Effector memory CD4-positive, alpha-beta T cell (primary cell): ENCODE measurements at regions not wholly inside any gene's neighbourhood (a gene's known extent, or its start where the extent isn't known, plus 50 kb on each side); places are given as distances from the start of the nearest gene placed in this dataset.

Source experiments
- DNase-seq, 3 donors: peaks; one replicate each; pipeline ENCODE4 v3.0.0-alpha.2; 2020
- H3K27ac ChIP-seq: 2 replicates; pipeline ENCODE4 v1.7.0; 2013; ENCODE audit warnings: mild to moderate bottlenecking, low read length, moderate library complexity; ENCODE audit not compliant: insufficient read depth, poor library complexity, severe bottlenecking
- H3K27me3 ChIP-seq: replicated peaks from 2 replicates; pipeline ENCODE4 v1.7.0; 2013; ENCODE audit warnings: mild to moderate bottlenecking, low read length; ENCODE audit not compliant: insufficient read depth, control insufficient read depth, poor library complexity, severe bottlenecking
- H3K36me3 ChIP-seq: 2 replicates; pipeline ENCODE4 v1.7.0; 2013; ENCODE audit warnings: mild to moderate bottlenecking, low read length, moderate library complexity; ENCODE audit not compliant: control insufficient read depth, insufficient read depth
- H3K4me1 ChIP-seq: 2 replicates; pipeline ENCODE4 v1.7.0; 2013; ENCODE audit warnings: low read length, mild to moderate bottlenecking; ENCODE audit not compliant: control insufficient read depth, insufficient read depth, poor library complexity, severe bottlenecking
- H3K4me3 ChIP-seq: 2 replicates; pipeline ENCODE4 v1.7.0; 2013; ENCODE audit warnings: low read length, low read depth, mild to moderate bottlenecking; ENCODE audit not compliant: insufficient read depth, poor library complexity, severe bottlenecking
- H3K9me3 ChIP-seq: 2 replicates; pipeline ENCODE4 v1.7.0; 2013; ENCODE audit warnings: mild to moderate bottlenecking, low read length, moderate library complexity; ENCODE audit not compliant: control insufficient read depth

GRCh38 chr21:35696644-35697043 lies 363.7 kb downstream of the SETD4 start:
- DNase-seq, result no peak

GRCh38 chr21:35692311-35692710 lies 368.0 kb downstream of the SETD4 start:
- Histone ChIP-seq H3K27ac (no peak overlapping the region), H3K36me3 (no peaks in the 10 kb centered on the region), H3K9me3 (no peaks in the 10 kb centered on the region), H3K4me1 (no peaks in the 10 kb centered on the region), H3K4me3 (no peak overlapping the region), H3K27me3 (no peaks in the 10 kb centered on the region)
- DNase-seq, result no peak

More at GRCh38 chr21:35696644-35697043, 363.7 kb downstream of the SETD4 start:
- Histone ChIP-seq H3K4me3 (no peak overlapping the region), H3K36me3 (no peaks in the 10 kb centered on the region), H3K9me3 (no peaks in the 10 kb centered on the region), H3K27ac (no peak overlapping the region), H3K4me1 (no peaks in the 10 kb centered on the region), H3K27me3 (no peaks in the 10 kb centered on the region)

GRCh38 chr21:35690436-35690835 lies 369.9 kb downstream of the SETD4 start:
- Histone ChIP-seq H3K27ac (no peak overlapping the region), H3K4me3 (no peak overlapping the region), H3K36me3 (no peaks in the 10 kb centered on the region), H3K9me3 (no peaks in the 10 kb centered on the region), H3K27me3 (no peaks in the 10 kb centered on the region), H3K4me1 (no peaks in the 10 kb centered on the region)
- no peak for DNase-seq

GRCh38 chr21:35686156-35686555 lies 374.2 kb downstream of the SETD4 start:
- H3K36me3 ChIP-seq, result no peaks in the 10 kb centered on the region
- H3K27ac ChIP-seq, result no peak overlapping the region
- H3K4me3 ChIP-seq, result no peak overlapping the region
- no peaks in the 10 kb centered on the region for H3K27me3 ChIP-seq
- H3K9me3 ChIP-seq, result no peaks in the 10 kb centered on the region
- no peak for DNase-seq
- no peaks in the 10 kb centered on the region for H3K4me1 ChIP-seq

GRCh38 chr21:35683664-35684304 lies 376.5 kb downstream of the SETD4 start:
- H3K4me3 ChIP-seq, result no peak overlapping the region
- H3K4me1 ChIP-seq, result no peaks in the 10 kb centered on the region
- H3K36me3 ChIP-seq, result no peaks in the 10 kb centered on the region
- DNase-seq, result no peak
- no peak overlapping the region for H3K27ac ChIP-seq
- H3K9me3 ChIP-seq, result no peaks in the 10 kb centered on the region
- H3K27me3 ChIP-seq, result no peaks in the 10 kb centered on the region

GRCh38 chr21:35682904-35683549 lies 377.3 kb downstream of the SETD4 start:
- H3K36me3 ChIP-seq, result no peaks in the 10 kb centered on the region
- no peaks in the 10 kb centered on the region for H3K27me3 ChIP-seq
- no peaks in the 10 kb centered on the region for H3K4me1 ChIP-seq
- no peak overlapping the region for H3K27ac ChIP-seq
- no peaks in the 10 kb centered on the region for H3K9me3 ChIP-seq
- no peak for DNase-seq
- H3K4me3 ChIP-seq, result no peak overlapping the region

- Histone ChIP-seq H3K4me1 (no peaks in the 10 kb centered on the region), H3K9me3 (no peaks in the 10 kb centered on the region), H3K36me3 (no peaks in the 10 kb centered on the region), H3K27ac (no peak overlapping the region), H3K4me3 (no peak overlapping the region), H3K27me3 (no peaks in the 10 kb centered on the region)
- no peak for DNase-seq
Observed at GRCh38 chr21:35681946-35682345, 378.4 kb downstream of the SETD4 start.

GRCh38 chr21:35679076-35679475 lies 381.2 kb downstream of the SETD4 start:
- Histone ChIP-seq H3K27me3 (no peaks in the 10 kb centered on the region), H3K27ac (no peak overlapping the region), H3K9me3 (no peaks in the 10 kb centered on the region), H3K4me3 (no peak overlapping the region), H3K4me1 (no peaks in the 10 kb centered on the region), H3K36me3 (no peaks in the 10 kb centered on the region)
- DNase-seq, result no peak

GRCh38 chr21:35678393-35678792 lies 381.9 kb downstream of the SETD4 start:
- no peak overlapping the region for H3K27ac ChIP-seq
- no peak for DNase-seq
- no peak overlapping the region for H3K4me3 ChIP-seq
- no peaks in the 10 kb centered on the region for H3K4me1 ChIP-seq
- no peaks in the 10 kb centered on the region for H3K36me3 ChIP-seq
- H3K9me3 ChIP-seq, result no peaks in the 10 kb centered on the region
- no peaks in the 10 kb centered on the region for H3K27me3 ChIP-seq

GRCh38 chr21:35677298-35677841 lies 383.0 kb downstream of the SETD4 start:
- DNase-seq, result no peak
- no peaks in the 10 kb centered on the region for H3K27me3 ChIP-seq
- no peaks in the 10 kb centered on the region for H3K9me3 ChIP-seq
- no peak overlapping the region for H3K27ac ChIP-seq
- no peaks in the 10 kb centered on the region for H3K36me3 ChIP-seq
- no peak overlapping the region for H3K4me3 ChIP-seq
- H3K4me1 ChIP-seq, result no peaks in the 10 kb centered on the region
